HCT116 (cell line): ENCODE measurements at regions not wholly inside any gene's neighbourhood (a gene's known extent, or its start where the extent isn't known, plus 50 kb on each side); places are given as distances from the start of the nearest gene placed in this dataset.

Experiments used
- ATAC-seq: fragments of 200-7000 bp; cut with Tn5 transposase; 2 replicates; pipeline ENCODE4 v1.9.1; 2020; ENCODE audit warnings: mild to moderate bottlenecking, moderate library complexity
- BruUV-seq: library from RNA; stranded (reverse); fragments of 400-500 nt; replicated peaks from 2 replicates; lab custom pipeline; 2021; lab: Mats Ljungman, UMichigan
- CTCF ChIA-PET: fragments of 300-600 bp; sonication (Branson Sonifier 250); formaldehyde crosslinking; loops from one replicate; lab custom pipeline; 2021; ENCODE audit warnings: antibody characterized with exemption; lab: Charles Lee
- POLR2A ChIA-PET: fragments of 300-600, 350-600 bp; sonication (Branson Sonifier 250); formaldehyde crosslinking; loops from one replicate; lab custom pipeline; 2021; ENCODE audit warnings: antibody characterized with exemption; lab: Charles Lee
- RAD21 ChIA-PET, 2 experiments: fragments of 300-600 bp; sonication (Branson Sonifier 250); formaldehyde crosslinking; loops; one replicate each; lab custom pipeline; 2023; ENCODE audit warnings: low total read pairs in 2 of 2; ENCODE audit not compliant: uncharacterized antibody in 2 of 2, unreplicated experiment in 2 of 2, low non-redundant PET in 1 of 2; lab: Charles Lee
- DNase-seq: peaks from one replicate; pipeline ENCODE4 v3.0.0-alpha.2; 2010; ENCODE audit warnings: low read depth, low spot score
- H2AFZ ChIP-seq: fragments of 200-600 bp; shearing (Covaris generic), sonication (generic); 2 replicates; pipeline ENCODE4 v1.6.1; 2017; ENCODE audit warnings: low read depth, mixed run types, mixed read lengths, antibody characterized with exemption, low read length; ENCODE audit not compliant: poor library complexity, severe bottlenecking
- H3K27ac ChIP-seq: 2 replicates; pipeline ENCODE4 v1.5.1; 2012; ENCODE audit warnings: low read depth, low read length
- H3K27me3 ChIP-seq: fragments of 200-600 bp; sonication (generic); 2 replicates; pipeline ENCODE4 v1.6.1; 2016; ENCODE audit warnings: mixed run types, low read length, mixed read lengths; ENCODE audit not compliant: insufficient read depth
- H3K36me3 ChIP-seq, 2 experiments: fragments of 200-500 bp in 1 of 2; fragments of 200-600 bp in 1 of 2; sonication (Bioruptor generic) in 1 of 2; sonication (generic) in 1 of 2; 2 replicates each; pipeline versions ENCODE4 v1.5.1 to v1.6.1; 2014 to 2016; ENCODE audit warnings: low read length in 2 of 2, inconsistent platforms in 1 of 2, mixed read lengths in 1 of 2, mixed run types in 1 of 2; ENCODE audit not compliant: insufficient read depth in 2 of 2, control insufficient read depth in 1 of 2
- H3K4me1 ChIP-seq, 2 experiments: fragments of 200-600 bp in 1 of 2; sonication (generic) in 1 of 2; 2 replicates each; pipeline versions ENCODE4 v1.5.1 to v1.6.1; 2012 to 2017; ENCODE audit warnings: low read length in 2 of 2, inconsistent platforms in 1 of 2, mild to moderate bottlenecking in 1 of 2, mixed read lengths in 1 of 2, mixed run types in 1 of 2, moderate library complexity in 1 of 2; ENCODE audit not compliant: insufficient read depth in 2 of 2, control insufficient read depth in 1 of 2
- H3K4me2 ChIP-seq: fragments of 200-600 bp; sonication (generic); 2 replicates; pipeline ENCODE4 v1.6.1; 2017; ENCODE audit warnings: mixed run types, low read length, mixed read lengths
- H3K4me3 ChIP-seq, 2 experiments: fragments of 200-600 bp in 1 of 2; sonication (generic) in 1 of 2; replicated peaks in 1 of 2; 2 replicates each; pipeline ENCODE4 v1.5.1; 2011 to 2016; ENCODE audit warnings: low read length in 2 of 2, control low read depth in 1 of 2, low read depth in 1 of 2, mild to moderate bottlenecking in 1 of 2, mixed read lengths in 1 of 2, mixed run types in 1 of 2
- H3K79me2 ChIP-seq: fragments of 200-600 bp; sonication (generic); 2 replicates; pipeline ENCODE4 v1.6.1; 2017; ENCODE audit warnings: mild to moderate bottlenecking, mixed run types, low read length, moderate library complexity, mixed read lengths; ENCODE audit not compliant: insufficient read depth
- H3K9ac ChIP-seq: fragments of 200-600 bp; sonication (generic); 2 replicates; pipeline ENCODE4 v1.6.1; 2016; ENCODE audit warnings: low read length, mixed read lengths
- H3K9me2 ChIP-seq: fragments of 200-600 bp; sonication (generic), shearing (Covaris generic); 2 replicates; pipeline ENCODE4 v1.6.1; 2017; ENCODE audit warnings: mixed run types, mild to moderate bottlenecking, moderate library complexity; ENCODE audit not compliant: insufficient read depth
- H3K9me3 ChIP-seq, 2 experiments: fragments of 200-500 bp in 1 of 2; fragments of 200-600 bp in 1 of 2; sonication (Bioruptor generic) in 1 of 2; sonication (generic) in 1 of 2; 2 replicates each; pipeline ENCODE4 v1.6.1; 2014 to 2017; ENCODE audit warnings: low read length in 2 of 2, mixed read lengths in 2 of 2, inconsistent platforms in 1 of 2, low read depth in 1 of 2, mild to moderate bottlenecking in 1 of 2, mixed run types in 1 of 2, moderate library complexity in 1 of 2; ENCODE audit not compliant: control insufficient read depth in 1 of 2, insufficient read depth in 1 of 2
- H4K20me1 ChIP-seq: fragments of 200-600 bp; sonication (generic), shearing (Covaris generic); 2 replicates; pipeline ENCODE4 v1.6.1; 2017; ENCODE audit warnings: mixed run types, mild to moderate bottlenecking, moderate library complexity; ENCODE audit not compliant: insufficient read depth
- CBX3 ChIP-seq: IDR thresholded peaks from 2 replicates; pipeline ENCODE4 v1.6.1; 2012; ENCODE audit warnings: low read depth
- CTCF ChIP-seq, 3 experiments: fragments of 200-600 bp in 1 of 3; sonication (generic) in 1 of 3; IDR thresholded peaks in 2 of 3; conservative IDR thresholded peaks in 1 of 3; 2 replicates each; pipeline ENCODE4 v1.5.1; 2012 to 2017; ENCODE audit warnings: low read depth in 2 of 3, low read length in 2 of 3, antibody characterized with exemption in 1 of 3, borderline replicate concordance in 1 of 3, control low read depth in 1 of 3, mild to moderate bottlenecking in 1 of 3, mixed read lengths in 1 of 3, mixed run types in 1 of 3, moderate library complexity in 1 of 3; ENCODE audit not compliant: insufficient read depth in 1 of 3
- EGR1 ChIP-seq: IDR thresholded peaks from 2 replicates; pipeline ENCODE4 v1.6.1; 2012; ENCODE audit warnings: low read depth
- EZH2 ChIP-seq: fragments of 200-600 bp; sonication (generic); IDR thresholded peaks from 2 replicates; pipeline ENCODE4 v1.6.1; 2017; ENCODE audit warnings: antibody characterized with exemption, mixed run types
- EZH2phosphoT487 ChIP-seq: fragments of 200-600 bp; IDR thresholded peaks from 2 replicates; pipeline ENCODE4 v1.6.1; 2018; ENCODE audit warnings: antibody characterized with exemption, borderline replicate concordance
- FOSL1 ChIP-seq: IDR thresholded peaks from 2 replicates; pipeline ENCODE4 v1.6.1; 2012; ENCODE audit warnings: low read depth
- JUND ChIP-seq: IDR thresholded peaks from 2 replicates; pipeline ENCODE4 v1.6.1; 2012
- MAX ChIP-seq: IDR thresholded peaks from 2 replicates; pipeline ENCODE4 v1.6.1; 2012
- POLR2A ChIP-seq: IDR thresholded peaks from 2 replicates; pipeline ENCODE4 v1.7.0; 2011; ENCODE audit warnings: borderline replicate concordance; ENCODE audit not compliant: insufficient read depth, insufficient read length; ENCODE audit errors: extremely low read depth
- POLR2AphosphoS5 ChIP-seq: IDR thresholded peaks from 2 replicates; pipeline ENCODE4 v1.6.1; 2011; ENCODE audit warnings: mild to moderate bottlenecking, low read depth, low read length, moderate library complexity
- RAD21 ChIP-seq: IDR thresholded peaks from 2 replicates; pipeline ENCODE4 v1.6.1; 2012; ENCODE audit warnings: low read depth, mild to moderate bottlenecking
- SIN3A ChIP-seq: IDR thresholded peaks from 2 replicates; pipeline ENCODE4 v1.6.1; 2012; ENCODE audit warnings: low read depth
- YY1 ChIP-seq: IDR thresholded peaks from 2 replicates; pipeline ENCODE4 v1.6.1; 2011; ENCODE audit warnings: low read length, low read depth, moderate library complexity, mild to moderate bottlenecking; ENCODE audit not compliant: insufficient replicate concordance; ENCODE audit errors: extremely low read depth
- ZBTB33 ChIP-seq: IDR thresholded peaks from 2 replicates; pipeline ENCODE4 v1.6.1; 2011; ENCODE audit warnings: mild to moderate bottlenecking, low read length, moderate library complexity; ENCODE audit not compliant: insufficient replicate concordance; ENCODE audit errors: extremely low read depth
- ZFX ChIP-seq: fragments of 450-650 bp; IDR thresholded peaks from 2 replicates; pipeline ENCODE4 v1.6.1; 2017
- ZNF274 ChIP-seq: fragments of 200-500 bp; sonication (Bioruptor generic); IDR thresholded peaks from 2 replicates; pipeline ENCODE4 v1.6.1; 2014; ENCODE audit warnings: mild to moderate bottlenecking, low read depth, low read length, inconsistent platforms
- intact Hi-C: fragments of 100-400 bp; cut with micrococcal nuclease; formaldehyde crosslinking; loops from 2 replicates; pipeline ENCODE4 v1.10.0; 2022

GRCh38 chr2:236939721-236940231 lies 145.9 kb upstream of the COPS8 start:
- no peak for ATAC-seq
- TF ChIP-seq EGR1 = no peak
- no peak for DNase-seq

GRCh38 chr2:236940497-236940896 lies 145.2 kb upstream of the COPS8 start:
- Histone ChIP-seq H2AFZ (no peak overlapping the region), H3K9ac (no peak overlapping the region), H3K9me3 (no peaks in the 10 kb centered on the region), H3K4me2 (no peak overlapping the region), H3K79me2 (no peaks in the 10 kb centered on the region), H3K36me3 (no peaks in the 10 kb centered on the region), H4K20me1 (no peaks in the 10 kb centered on the region), H3K9me2 (no peaks in the 10 kb centered on the region), H3K4me1 (no peaks in the 10 kb centered on the region), H3K4me3 (no peak overlapping the region), H3K27me3 (peaks cover 42% of the 10 kb centered on the region)
- no peak for DNase-seq
- no TSS peak for BruUV-seq
- intact Hi-C loops = no loop called here
- CTCF ChIA-PET = no interaction called here
- RAD21 ChIA-PET = no interaction called here
- POLR2A ChIA-PET = no interaction called here
- TF ChIP-seq CTCF (IDR thresholded peaks at IDR 0.05 in 2 of 3, conservative IDR thresholded peaks at IDR 0.05 in 1 of 3; ENCODE audit: borderline replicate concordance in 1 of 3, insufficient read depth in 1 of 3, low read depth in 2 of 3, low read length in 2 of 3) (no peak), POLR2A (no peak), EZH2phosphoT487 (no peak), POLR2AphosphoS5 (no peak), ZNF274 (no peak), EZH2 (no peak), FOSL1 (no peak), SIN3A (no peak), CBX3 (no peak), ZBTB33 (no peak), MAX (no peak), ZFX (no peak), YY1 (no peak), RAD21 (no peak), JUND (no peak)
- TF ChIP-seq, all 23 proteins: peak for 0
- ATAC-seq = no peak
- H3K27ac ChIP-seq = no peak overlapping the region

More at GRCh38 chr2:236939721-236940231, 145.9 kb upstream of the COPS8 start:
- Histone ChIP-seq H3K9me2 (no peaks in the 10 kb centered on the region), H4K20me1 (no peaks in the 10 kb centered on the region), H3K27me3 (peaks cover 49% of the 10 kb centered on the region), H3K4me2 (no peak overlapping the region), H3K9ac (no peak overlapping the region), H3K79me2 (no peaks in the 10 kb centered on the region), H3K4me3 (no peak overlapping the region), H3K27ac (no peak overlapping the region), H3K4me1 (no peaks in the 10 kb centered on the region), H3K36me3 (no peaks in the 10 kb centered on the region), H3K9me3 (no peaks in the 10 kb centered on the region), H2AFZ (no peak overlapping the region)
- ChIA-PET CTCF (no interaction called here), RAD21 (no interaction called here), POLR2A (no interaction called here)
- BruUV-seq = no TSS peak
- intact Hi-C loops = no loop called here
